GM23338 (cell line): ENCODE measurements at regions not wholly inside any gene's neighbourhood (a gene's known extent, or its start where the extent isn't known, plus 50 kb on each side); places are given as distances from the start of the nearest gene placed in this dataset.

ENCODE experiments used
- ATAC-seq: fragments of 200-7000 bp; cut with Tn5 transposase; 3 replicates; pipeline ENCODE4 v1.9.1; 2020
- DNase-seq: peaks from one replicate; pipeline ENCODE4 v3.0.0-alpha.2; 2015; ENCODE audit warnings: low spot score
- H2AFZ ChIP-seq: fragments of 200-600 bp; sonication (generic); 2 replicates; pipeline ENCODE4 v1.8.0; 2016; ENCODE audit warnings: antibody characterized with exemption, mild to moderate bottlenecking, moderate library complexity
- H3F3A ChIP-seq: fragments of 200-600 bp; sonication (generic); replicated peaks from 2 replicates; pipeline ENCODE4 v1.8.0; 2017; ENCODE audit warnings: antibody characterized with exemption, mixed run types, low read depth
- H3K27ac ChIP-seq: fragments of 200-600 bp; sonication (generic); 2 replicates; pipeline ENCODE4 v1.6.1; 2016; ENCODE audit warnings: low read depth
- H3K27me3 ChIP-seq: fragments of 200-600 bp; sonication (generic); 2 replicates; pipeline ENCODE4 v1.8.0; 2016; ENCODE audit warnings: mild to moderate bottlenecking, mixed run types, moderate library complexity; ENCODE audit not compliant: insufficient read depth
- H3K36me3 ChIP-seq: fragments of 200-600 bp; sonication (generic); 2 replicates; pipeline ENCODE4 v1.8.0; 2016; ENCODE audit warnings: mild to moderate bottlenecking; ENCODE audit not compliant: insufficient read depth
- H3K4me1 ChIP-seq: fragments of 200-600 bp; sonication (generic); 2 replicates; pipeline ENCODE4 v1.8.0; 2016; ENCODE audit warnings: mild to moderate bottlenecking, moderate library complexity; ENCODE audit not compliant: insufficient read depth
- H3K4me2 ChIP-seq: fragments of 200-600 bp; sonication (generic); 2 replicates; pipeline ENCODE4 v1.7.1; 2017; ENCODE audit warnings: mixed run types
- H3K4me3 ChIP-seq: fragments of 200-600 bp; sonication (generic); 2 replicates; pipeline ENCODE4 v1.6.1; 2016; ENCODE audit warnings: mixed run types
- H3K79me2 ChIP-seq: fragments of 200-600 bp; sonication (generic); replicated peaks from 2 replicates; pipeline ENCODE4 v1.8.0; 2017; ENCODE audit warnings: mild to moderate bottlenecking; ENCODE audit not compliant: insufficient read depth
- H3K9me2 ChIP-seq: fragments of 200-600 bp; sonication (generic); 2 replicates; pipeline ENCODE4 v1.8.0; 2017; ENCODE audit not compliant: insufficient read depth
- H4K20me1 ChIP-seq: fragments of 200-600 bp; sonication (generic); replicated peaks from 2 replicates; pipeline ENCODE4 v1.8.0; 2017; ENCODE audit warnings: mild to moderate bottlenecking; ENCODE audit not compliant: insufficient read depth
- H3K27ac Mint-ChIP-seq: 2 replicates; pipeline ENCODE4 v1.8.0; 2020; ENCODE audit warnings: inconsistent platforms, mild to moderate bottlenecking, moderate library complexity, mixed read lengths
- H3K27me3 Mint-ChIP-seq: 3 replicates; pipeline ENCODE4 v1.8.0; 2022; ENCODE audit warnings: low read depth, mild to moderate bottlenecking, moderate library complexity, mixed read lengths, inconsistent platforms; ENCODE audit not compliant: insufficient read depth, poor library complexity
- H3K36me3 Mint-ChIP-seq: 3 replicates; pipeline ENCODE4 v1.8.0; 2021; ENCODE audit warnings: low read depth, mild to moderate bottlenecking, inconsistent platforms, moderate library complexity, mixed read lengths
- H3K4me1 Mint-ChIP-seq: 3 replicates; pipeline ENCODE4 v1.8.0; 2020; ENCODE audit warnings: mild to moderate bottlenecking, inconsistent platforms, mixed read lengths
- H3K4me3 Mint-ChIP-seq: 3 replicates; pipeline ENCODE4 v1.8.0; 2021; ENCODE audit warnings: moderate library complexity, mild to moderate bottlenecking, inconsistent platforms, mixed read lengths
- H3K9me3 Mint-ChIP-seq: 3 replicates; pipeline ENCODE4 v1.8.0; 2020; ENCODE audit warnings: moderate library complexity, mild to moderate bottlenecking, inconsistent platforms, mixed read lengths
- EZH2 ChIP-seq: fragments of 200-600 bp; sonication (generic); IDR thresholded peaks from one replicate; pipeline ENCODE4 v1.8.0; 2017; ENCODE audit warnings: antibody characterized with exemption, mild to moderate bottlenecking, low read depth; ENCODE audit not compliant: unreplicated experiment
- EZH2phosphoT487 ChIP-seq: fragments of 200-600 bp; sonication (generic); IDR thresholded peaks from one replicate; pipeline ENCODE4 v1.8.1; 2018; ENCODE audit warnings: antibody characterized with exemption; ENCODE audit not compliant: unreplicated experiment
- POLR2AphosphoS5 ChIP-seq: IDR thresholded peaks from 2 replicates; pipeline ENCODE4 v1.6.1; 2016; ENCODE audit warnings: antibody characterized with exemption, low read depth
- ZNF114 ChIP-seq: fragments of 250-450 bp; sonication (Bioruptor Pico); IDR thresholded peaks from 2 replicates; pipeline ENCODE4 v1.5.0; 2020; ENCODE audit warnings: mild to moderate bottlenecking, moderate library complexity
- ZNF331 ChIP-seq: fragments of 250-450 bp; sonication (Bioruptor Pico); IDR thresholded peaks from 2 replicates; pipeline ENCODE4 v1.5.0; 2020; ENCODE audit warnings: low read depth, mild to moderate bottlenecking, moderate library complexity
- TF ChIP-seq, protein P1 (sequence below): IDR thresholded peaks from one replicate; pipeline ENCODE4 v1.6.1; 2018; ENCODE audit warnings: antibody characterized with exemption; ENCODE audit not compliant: unreplicated experiment
- TF ChIP-seq, protein P2 (sequence below): IDR thresholded peaks from 2 replicates; pipeline ENCODE4 v1.6.1; 2016; ENCODE audit warnings: antibody characterized with exemption
- TF ChIP-seq, protein P3 (sequence below): fragments of 250-450 bp; sonication (Bioruptor Pico); IDR thresholded peaks from 2 replicates; pipeline ENCODE4 v1.5.0; 2020; ENCODE audit warnings: mild to moderate bottlenecking, moderate library complexity

DNA sequence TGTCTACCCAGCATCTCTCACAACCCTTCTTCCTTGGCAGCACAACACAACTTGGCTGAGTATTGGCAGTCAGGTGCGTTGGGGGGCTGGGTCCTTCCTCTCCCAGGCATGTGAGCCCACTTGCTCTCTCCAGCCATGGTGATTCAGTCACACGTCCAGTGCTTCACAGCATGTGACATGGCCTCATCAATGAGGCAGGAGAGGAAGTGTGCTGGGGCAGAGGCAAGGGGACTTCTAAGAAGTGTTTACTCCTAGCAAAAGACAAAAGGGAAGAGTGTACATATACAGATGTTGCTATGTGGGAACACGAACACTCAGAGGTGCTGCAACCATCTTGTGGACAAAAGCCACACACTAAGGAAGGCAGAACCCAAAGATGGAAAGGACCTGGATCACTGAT lies 380.8 kb downstream of the FBXW7 start:
- H3K4me3 ChIP-seq, result no peak overlapping the region
- H3K27ac Mint-ChIP-seq, result no peak overlapping the region
- H3K9me2 ChIP-seq, result peaks cover 9% of the 10 kb centered on the region
- no peak for DNase-seq
- no peak overlapping the region for H3K4me3 Mint-ChIP-seq
- no peaks in the 10 kb centered on the region for H3F3A ChIP-seq
- H3K27me3 ChIP-seq, result no peaks in the 10 kb centered on the region
- no peaks in the 10 kb centered on the region for H3K4me1 ChIP-seq
- H3K27me3 Mint-ChIP-seq, result peaks cover 2% of the 10 kb centered on the region
- peaks cover 3% of the 10 kb centered on the region; the same call in 2 of the 3 replicates for H3K9me3 Mint-ChIP-seq
- ATAC-seq, result no peak
- H3K27ac ChIP-seq, result no peak overlapping the region
- no peaks in the 10 kb centered on the region; the same call in 1 of the 2 replicates for H3K36me3 ChIP-seq
- no peaks in the 10 kb centered on the region for H4K20me1 ChIP-seq
- H3K4me2 ChIP-seq, result no peak overlapping the region
- TF ChIP-seq POLR2AphosphoS5 (no peak), EZH2phosphoT487 (no peak), ZNF331 (no peak), ZNF114 (CRISPR knock-in tag) (no peak), EZH2 (no peak)
- TF ChIP-seq, protein P1, sequence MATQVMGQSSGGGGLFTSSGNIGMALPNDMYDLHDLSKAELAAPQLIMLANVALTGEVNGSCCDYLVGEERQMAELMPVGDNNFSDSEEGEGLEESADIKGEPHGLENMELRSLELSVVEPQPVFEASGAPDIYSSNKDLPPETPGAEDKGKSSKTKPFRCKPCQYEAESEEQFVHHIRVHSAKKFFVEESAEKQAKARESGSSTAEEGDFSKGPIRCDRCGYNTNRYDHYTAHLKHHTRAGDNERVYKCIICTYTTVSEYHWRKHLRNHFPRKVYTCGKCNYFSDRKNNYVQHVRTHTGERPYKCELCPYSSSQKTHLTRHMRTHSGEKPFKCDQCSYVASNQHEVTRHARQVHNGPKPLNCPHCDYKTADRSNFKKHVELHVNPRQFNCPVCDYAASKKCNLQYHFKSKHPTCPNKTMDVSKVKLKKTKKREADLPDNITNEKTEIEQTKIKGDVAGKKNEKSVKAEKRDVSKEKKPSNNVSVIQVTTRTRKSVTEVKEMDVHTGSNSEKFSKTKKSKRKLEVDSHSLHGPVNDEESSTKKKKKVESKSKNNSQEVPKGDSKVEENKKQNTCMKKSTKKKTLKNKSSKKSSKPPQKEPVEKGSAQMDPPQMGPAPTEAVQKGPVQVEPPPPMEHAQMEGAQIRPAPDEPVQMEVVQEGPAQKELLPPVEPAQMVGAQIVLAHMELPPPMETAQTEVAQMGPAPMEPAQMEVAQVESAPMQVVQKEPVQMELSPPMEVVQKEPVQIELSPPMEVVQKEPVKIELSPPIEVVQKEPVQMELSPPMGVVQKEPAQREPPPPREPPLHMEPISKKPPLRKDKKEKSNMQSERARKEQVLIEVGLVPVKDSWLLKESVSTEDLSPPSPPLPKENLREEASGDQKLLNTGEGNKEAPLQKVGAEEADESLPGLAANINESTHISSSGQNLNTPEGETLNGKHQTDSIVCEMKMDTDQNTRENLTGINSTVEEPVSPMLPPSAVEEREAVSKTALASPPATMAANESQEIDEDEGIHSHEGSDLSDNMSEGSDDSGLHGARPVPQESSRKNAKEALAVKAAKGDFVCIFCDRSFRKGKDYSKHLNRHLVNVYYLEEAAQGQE, result no peak
- TF ChIP-seq, protein P2, sequence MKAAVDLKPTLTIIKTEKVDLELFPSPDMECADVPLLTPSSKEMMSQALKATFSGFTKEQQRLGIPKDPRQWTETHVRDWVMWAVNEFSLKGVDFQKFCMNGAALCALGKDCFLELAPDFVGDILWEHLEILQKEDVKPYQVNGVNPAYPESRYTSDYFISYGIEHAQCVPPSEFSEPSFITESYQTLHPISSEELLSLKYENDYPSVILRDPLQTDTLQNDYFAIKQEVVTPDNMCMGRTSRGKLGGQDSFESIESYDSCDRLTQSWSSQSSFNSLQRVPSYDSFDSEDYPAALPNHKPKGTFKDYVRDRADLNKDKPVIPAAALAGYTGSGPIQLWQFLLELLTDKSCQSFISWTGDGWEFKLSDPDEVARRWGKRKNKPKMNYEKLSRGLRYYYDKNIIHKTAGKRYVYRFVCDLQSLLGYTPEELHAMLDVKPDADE, result no peak
- TF ChIP-seq, protein P3, sequence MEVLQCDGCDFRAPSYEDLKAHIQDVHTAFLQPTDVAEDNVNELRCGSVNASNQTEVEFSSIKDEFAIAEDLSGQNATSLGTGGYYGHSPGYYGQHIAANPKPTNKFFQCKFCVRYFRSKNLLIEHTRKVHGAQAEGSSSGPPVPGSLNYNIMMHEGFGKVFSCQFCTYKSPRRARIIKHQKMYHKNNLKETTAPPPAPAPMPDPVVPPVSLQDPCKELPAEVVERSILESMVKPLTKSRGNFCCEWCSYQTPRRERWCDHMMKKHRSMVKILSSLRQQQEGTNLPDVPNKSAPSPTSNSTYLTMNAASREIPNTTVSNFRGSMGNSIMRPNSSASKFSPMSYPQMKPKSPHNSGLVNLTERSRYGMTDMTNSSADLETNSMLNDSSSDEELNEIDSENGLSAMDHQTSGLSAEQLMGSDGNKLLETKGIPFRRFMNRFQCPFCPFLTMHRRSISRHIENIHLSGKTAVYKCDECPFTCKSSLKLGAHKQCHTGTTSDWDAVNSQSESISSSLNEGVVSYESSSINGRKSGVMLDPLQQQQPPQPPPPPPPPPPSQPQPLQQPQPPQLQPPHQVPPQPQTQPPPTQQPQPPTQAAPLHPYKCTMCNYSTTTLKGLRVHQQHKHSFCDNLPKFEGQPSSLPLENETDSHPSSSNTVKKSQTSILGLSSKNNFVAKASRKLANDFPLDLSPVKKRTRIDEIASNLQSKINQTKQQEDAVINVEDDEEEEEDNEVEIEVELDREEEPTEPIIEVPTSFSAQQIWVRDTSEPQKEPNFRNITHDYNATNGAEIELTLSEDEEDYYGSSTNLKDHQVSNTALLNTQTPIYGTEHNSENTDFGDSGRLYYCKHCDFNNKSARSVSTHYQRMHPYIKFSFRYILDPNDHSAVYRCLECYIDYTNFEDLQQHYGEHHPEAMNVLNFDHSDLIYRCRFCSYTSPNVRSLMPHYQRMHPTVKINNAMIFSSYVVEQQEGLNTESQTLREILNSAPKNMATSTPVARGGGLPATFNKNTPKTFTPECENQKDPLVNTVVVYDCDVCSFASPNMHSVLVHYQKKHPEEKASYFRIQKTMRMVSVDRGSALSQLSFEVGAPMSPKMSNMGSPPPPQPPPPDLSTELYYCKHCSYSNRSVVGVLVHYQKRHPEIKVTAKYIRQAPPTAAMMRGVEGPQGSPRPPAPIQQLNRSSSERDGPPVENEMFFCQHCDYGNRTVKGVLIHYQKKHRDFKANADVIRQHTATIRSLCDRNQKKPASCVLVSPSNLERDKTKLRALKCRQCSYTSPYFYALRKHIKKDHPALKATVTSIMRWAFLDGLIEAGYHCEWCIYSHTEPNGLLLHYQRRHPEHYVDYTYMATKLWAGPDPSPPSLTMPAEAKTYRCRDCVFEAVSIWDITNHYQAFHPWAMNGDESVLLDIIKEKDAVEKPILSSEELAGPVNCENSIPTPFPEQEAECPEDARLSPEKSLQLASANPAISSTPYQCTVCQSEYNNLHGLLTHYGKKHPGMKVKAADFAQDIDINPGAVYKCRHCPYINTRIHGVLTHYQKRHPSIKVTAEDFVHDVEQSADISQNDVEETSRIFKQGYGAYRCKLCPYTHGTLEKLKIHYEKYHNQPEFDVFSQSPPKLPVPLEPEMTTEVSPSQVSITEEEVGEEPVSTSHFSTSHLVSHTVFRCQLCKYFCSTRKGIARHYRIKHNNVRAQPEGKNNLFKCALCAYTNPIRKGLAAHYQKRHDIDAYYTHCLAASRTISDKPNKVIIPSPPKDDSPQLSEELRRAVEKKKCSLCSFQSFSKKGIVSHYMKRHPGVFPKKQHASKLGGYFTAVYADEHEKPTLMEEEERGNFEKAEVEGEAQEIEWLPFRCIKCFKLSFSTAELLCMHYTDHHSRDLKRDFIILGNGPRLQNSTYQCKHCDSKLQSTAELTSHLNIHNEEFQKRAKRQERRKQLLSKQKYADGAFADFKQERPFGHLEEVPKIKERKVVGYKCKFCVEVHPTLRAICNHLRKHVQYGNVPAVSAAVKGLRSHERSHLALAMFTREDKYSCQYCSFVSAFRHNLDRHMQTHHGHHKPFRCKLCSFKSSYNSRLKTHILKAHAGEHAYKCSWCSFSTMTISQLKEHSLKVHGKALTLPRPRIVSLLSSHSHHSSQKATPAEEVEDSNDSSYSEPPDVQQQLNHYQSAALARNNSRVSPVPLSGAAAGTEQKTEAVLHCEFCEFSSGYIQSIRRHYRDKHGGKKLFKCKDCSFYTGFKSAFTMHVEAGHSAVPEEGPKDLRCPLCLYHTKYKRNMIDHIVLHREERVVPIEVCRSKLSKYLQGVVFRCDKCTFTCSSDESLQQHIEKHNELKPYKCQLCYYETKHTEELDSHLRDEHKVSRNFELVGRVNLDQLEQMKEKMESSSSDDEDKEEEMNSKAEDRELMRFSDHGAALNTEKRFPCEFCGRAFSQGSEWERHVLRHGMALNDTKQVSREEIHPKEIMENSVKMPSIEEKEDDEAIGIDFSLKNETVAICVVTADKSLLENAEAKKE, result no peak
- peaks cover 3% of the 10 kb centered on the region; the same call in 2 of the 3 replicates for H3K4me1 Mint-ChIP-seq
- no peak overlapping the region for H2AFZ ChIP-seq
- H3K36me3 Mint-ChIP-seq, result no peaks in the 10 kb centered on the region
- no peaks in the 10 kb centered on the region for H3K79me2 ChIP-seq
